ENCODE measurements at regions not wholly inside any gene's neighbourhood (a gene's known extent, or its start where the extent isn't known, plus 50 kb on each side); places are given as distances from the start of the nearest gene placed in this dataset.

DNA sequence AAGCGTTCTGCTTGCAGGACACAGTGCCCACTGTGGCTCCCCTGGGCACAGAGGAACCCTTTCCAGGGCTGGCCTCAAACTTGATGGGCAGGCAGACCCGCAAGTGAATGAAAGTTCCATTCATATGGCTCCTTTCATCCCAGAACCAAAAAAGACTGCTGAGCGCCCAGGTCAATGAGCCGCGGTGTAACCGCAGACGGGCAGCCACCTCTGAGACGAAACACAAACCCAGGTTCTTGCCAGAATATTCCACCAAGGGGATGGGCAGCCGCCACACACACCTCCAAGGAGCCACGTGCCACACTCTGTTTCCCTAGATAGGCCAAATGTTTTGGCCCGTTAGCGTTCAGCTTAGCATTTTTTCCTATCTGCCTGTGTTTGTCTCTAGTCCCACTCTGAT lies 82.8 kb upstream of the IGF1R start:
- TF ChIP-seq CTCF (IDR thresholded peaks at IDR 0.05) (no peak), POLR2A (IDR thresholded peaks at IDR 0.05) (no peak)
